H1 (cell line): ENCODE measurements at regions not wholly inside any gene's neighbourhood (a gene's known extent, or its start where the extent isn't known, plus 50 kb on each side); places are given as distances from the start of the nearest gene placed in this dataset.

ENCODE experiments used
- CHD2 ChIP-seq: IDR thresholded peaks from 2 replicates; pipeline ENCODE4 v1.6.1; 2012; ENCODE audit warnings: low read length, improper control_type of control experiment
- EP300 ChIP-seq, 2 experiments: IDR thresholded peaks; 1 replicate in 1 of 2; 2 replicates in 1 of 2; pipeline ENCODE4 v1.6.1; 2011 to 2012; ENCODE audit warnings: low read depth in 2 of 2, low read length in 2 of 2, mild to moderate bottlenecking in 2 of 2, borderline replicate concordance in 1 of 2, inconsistent platforms in 1 of 2, moderate library complexity in 1 of 2
- EZH2 ChIP-seq: fragments of 200-600 bp; sonication (generic); IDR thresholded peaks from 2 replicates; pipeline ENCODE4 v1.7.1; 2012; ENCODE audit warnings: low read depth, mild to moderate bottlenecking, moderate library complexity, low read length, inconsistent platforms; ENCODE audit not compliant: severe bottlenecking
- KDM1A ChIP-seq: fragments of 200-600, 300-600 bp; sonication (generic); IDR thresholded peaks from 2 replicates; pipeline ENCODE4 v1.7.1; 2016; ENCODE audit warnings: mild to moderate bottlenecking, low read length, borderline replicate concordance
- POLR2A ChIP-seq, 2 experiments: IDR thresholded peaks; 1 replicate in 1 of 2; 2 replicates in 1 of 2; pipeline ENCODE4 v1.6.1; 2011; ENCODE audit warnings: low read depth in 2 of 2, low read length in 2 of 2, mild to moderate bottlenecking in 2 of 2; ENCODE audit errors: control extremely low read depth in 1 of 2
- SIX5 ChIP-seq: IDR thresholded peaks from 2 replicates; pipeline ENCODE4 v1.6.1; 2011; ENCODE audit warnings: mild to moderate bottlenecking, low read depth, low read length
- TEAD4 ChIP-seq: IDR thresholded peaks from 2 replicates; pipeline ENCODE4 v1.6.1; 2012; ENCODE audit warnings: low read depth, low read length, inconsistent platforms, mixed read lengths
- TF ChIP-seq, protein P1 (sequence below), 3 experiments: IDR thresholded peaks; 1 replicate in 2 of 3; 2 replicates in 1 of 3; pipeline versions ENCODE4 v1.5.1 to v1.6.1; 2011; ENCODE audit warnings: low read length in 3 of 3, mild to moderate bottlenecking in 3 of 3, inconsistent platforms in 2 of 3, low read depth in 1 of 3, moderate library complexity in 1 of 3; ENCODE audit not compliant: insufficient read depth in 1 of 3; ENCODE audit errors: control extremely low read depth in 1 of 3

DNA sequence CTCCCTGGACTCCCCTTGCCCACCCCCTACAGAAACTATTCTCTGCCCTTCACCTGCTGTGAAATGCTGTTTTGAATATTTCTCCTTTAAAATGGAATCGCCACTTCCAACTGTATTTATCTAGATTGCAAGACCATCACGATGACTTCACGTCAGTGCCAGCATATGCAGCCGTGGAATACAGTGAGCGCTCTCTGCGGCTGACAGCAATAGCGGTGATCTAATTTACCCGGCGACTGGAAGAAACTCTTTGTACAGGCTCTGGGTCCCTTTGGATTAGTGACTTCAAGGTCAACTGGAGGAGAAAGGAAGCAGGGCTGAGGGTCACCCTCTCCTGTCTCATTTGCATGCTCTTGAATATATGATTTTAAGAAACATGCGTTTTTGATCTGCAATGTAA lies 192.0 kb downstream of the IRX1 start:
- TF ChIP-seq, protein P1, sequence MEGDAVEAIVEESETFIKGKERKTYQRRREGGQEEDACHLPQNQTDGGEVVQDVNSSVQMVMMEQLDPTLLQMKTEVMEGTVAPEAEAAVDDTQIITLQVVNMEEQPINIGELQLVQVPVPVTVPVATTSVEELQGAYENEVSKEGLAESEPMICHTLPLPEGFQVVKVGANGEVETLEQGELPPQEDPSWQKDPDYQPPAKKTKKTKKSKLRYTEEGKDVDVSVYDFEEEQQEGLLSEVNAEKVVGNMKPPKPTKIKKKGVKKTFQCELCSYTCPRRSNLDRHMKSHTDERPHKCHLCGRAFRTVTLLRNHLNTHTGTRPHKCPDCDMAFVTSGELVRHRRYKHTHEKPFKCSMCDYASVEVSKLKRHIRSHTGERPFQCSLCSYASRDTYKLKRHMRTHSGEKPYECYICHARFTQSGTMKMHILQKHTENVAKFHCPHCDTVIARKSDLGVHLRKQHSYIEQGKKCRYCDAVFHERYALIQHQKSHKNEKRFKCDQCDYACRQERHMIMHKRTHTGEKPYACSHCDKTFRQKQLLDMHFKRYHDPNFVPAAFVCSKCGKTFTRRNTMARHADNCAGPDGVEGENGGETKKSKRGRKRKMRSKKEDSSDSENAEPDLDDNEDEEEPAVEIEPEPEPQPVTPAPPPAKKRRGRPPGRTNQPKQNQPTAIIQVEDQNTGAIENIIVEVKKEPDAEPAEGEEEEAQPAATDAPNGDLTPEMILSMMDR (IDR thresholded peaks at IDR 0.05; ENCODE audit: control extremely low read depth in 1 of 3, insufficient read depth in 1 of 3, low read depth in 1 of 3, low read length in 3 of 3): no peak
- no peak for TF ChIP-seq EZH2
- TF ChIP-seq CHD2: no peak
- TF ChIP-seq POLR2A (IDR thresholded peaks at IDR 0.05; ENCODE audit: control extremely low read depth in 1 of 2, low read depth in 2 of 2, low read length in 2 of 2): no peak
- no peak for TF ChIP-seq EP300 (IDR thresholded peaks at IDR 0.05; ENCODE audit: borderline replicate concordance in 1 of 2, low read depth in 2 of 2, low read length in 2 of 2)
- TF ChIP-seq SIX5: no peak
- no peak for TF ChIP-seq KDM1A
- TF ChIP-seq TEAD4: no peak
